Fibroblast of lung (primary cell): ENCODE measurements at regions not wholly inside any gene's neighbourhood (a gene's known extent, or its start where the extent isn't known, plus 50 kb on each side); places are given as distances from the start of the nearest gene placed in this dataset.

Source experiments
- DNase-seq, 2 donors: peaks; one replicate each; pipeline versions ENCODE4 v3.0.0 to v3.0.0-alpha.2; 2010; ENCODE audit warnings: low read depth in 2 of 2
- H2AFZ ChIP-seq: 2 replicates; pipeline ENCODE4 v1.5.1; 2012; ENCODE audit warnings: low read length, control low read depth, inconsistent platforms
- H3K27ac ChIP-seq: 2 replicates; pipeline ENCODE4 v1.5.1; 2011; ENCODE audit warnings: low read length, control low read depth; ENCODE audit not compliant: insufficient read depth
- H3K27me3 ChIP-seq: 2 replicates; pipeline ENCODE4 v1.5.1; 2011; ENCODE audit warnings: mild to moderate bottlenecking, low read length; ENCODE audit not compliant: control insufficient read depth, insufficient read depth
- H3K36me3 ChIP-seq: 2 replicates; pipeline ENCODE4 v1.5.1; 2011; ENCODE audit warnings: low read length; ENCODE audit not compliant: control insufficient read depth, insufficient read depth
- H3K4me1 ChIP-seq: 2 replicates; pipeline ENCODE4 v1.5.1; 2011; ENCODE audit warnings: low read length; ENCODE audit not compliant: control insufficient read depth, insufficient read depth; ENCODE audit errors: extremely low read depth
- H3K4me2 ChIP-seq: 2 replicates; pipeline ENCODE4 v1.5.1; 2011; ENCODE audit warnings: low read length, control low read depth; ENCODE audit not compliant: insufficient read depth; ENCODE audit errors: extremely low read depth
- H3K4me3 ChIP-seq, 4 experiments: fragments of 200-600 bp in 1 of 4; sonication (generic) in 1 of 4; replicated peaks in 1 of 4; 2 replicates each; pipeline ENCODE4 v1.5.1; 2011 to 2016; ENCODE audit warnings: low read length in 4 of 4, low read depth in 3 of 4, mild to moderate bottlenecking in 3 of 4, control low read depth in 2 of 4, inconsistent platforms in 1 of 4, mixed read lengths in 1 of 4; ENCODE audit not compliant: insufficient read depth in 1 of 4; ENCODE audit errors: control extremely low read depth in 1 of 4
- H3K79me2 ChIP-seq: 2 replicates; pipeline ENCODE4 v1.5.1; 2012; ENCODE audit warnings: mild to moderate bottlenecking, low read length, inconsistent platforms; ENCODE audit not compliant: control insufficient read depth, insufficient read depth
- H3K9ac ChIP-seq: 2 replicates; pipeline ENCODE4 v1.5.1; 2011; ENCODE audit warnings: mild to moderate bottlenecking, low read length, control low read depth; ENCODE audit not compliant: insufficient read depth
- H3K9me3 ChIP-seq: 2 replicates; pipeline ENCODE4 v1.5.1; 2012; ENCODE audit warnings: low read depth, low read length; ENCODE audit not compliant: control insufficient read depth, insufficient read depth
- H4K20me1 ChIP-seq: 2 replicates; pipeline ENCODE4 v1.5.1; 2011; ENCODE audit warnings: low read length; ENCODE audit not compliant: control insufficient read depth, insufficient read depth; ENCODE audit errors: extremely low read depth
- CTCF ChIP-seq, 2 donors: IDR thresholded peaks in 1 of 2; conservative IDR thresholded peaks in 1 of 2; 1 replicate in 1 of 2; 2 replicates in 1 of 2; pipeline ENCODE4 v1.5.1; 2011 to 2012; ENCODE audit warnings: low read length in 2 of 2, control low read depth in 1 of 2, inconsistent platforms in 1 of 2, low read depth in 1 of 2, mild to moderate bottlenecking in 1 of 2
- EZH2 ChIP-seq: IDR thresholded peaks from 2 replicates; pipeline ENCODE4 v1.5.1; 2012; ENCODE audit warnings: low read length, control low read depth, mild to moderate bottlenecking; ENCODE audit errors: missing control alignments

- Histone ChIP-seq H3K4me2 (no peak overlapping the region), H3K79me2 (no peaks in the 10 kb centered on the region), H3K4me1 (no peaks in the 10 kb centered on the region), H3K27ac (no peak overlapping the region), H2AFZ (no peak overlapping the region), H4K20me1 (no peaks in the 10 kb centered on the region), H3K9ac (no peak overlapping the region), H3K36me3 (no peaks in the 10 kb centered on the region), H3K27me3 (no peaks in the 10 kb centered on the region), H3K9me3 (no peaks in the 10 kb centered on the region), H3K4me3 (no peak overlapping the region)
- no peak for DNase-seq
- no peak for TF ChIP-seq CTCF (conservative IDR thresholded peaks at IDR 0.05 in 1 of 2, IDR thresholded peaks at IDR 0.05 in 1 of 2; ENCODE audit: low read depth in 1 of 2, low read length in 2 of 2)
- TF ChIP-seq EZH2: no peak
These were observed 174.8 kb downstream of the BMP2 start for GRCh38 chr20:6942266-6942665.

GRCh38 chr20:6944292-6944691, 176.8 kb downstream of the BMP2 start:
- no peaks in the 10 kb centered on the region for H3K4me1 ChIP-seq
- H3K27ac ChIP-seq: no peak overlapping the region
- H3K4me3 ChIP-seq: no peak overlapping the region
- H3K27me3 ChIP-seq: no peaks in the 10 kb centered on the region
- H2AFZ ChIP-seq: no peak overlapping the region
- no peaks in the 10 kb centered on the region for H3K36me3 ChIP-seq
- no peak for TF ChIP-seq EZH2
- H3K4me2 ChIP-seq: no peak overlapping the region
- H4K20me1 ChIP-seq: no peaks in the 10 kb centered on the region
- no peaks in the 10 kb centered on the region for H3K79me2 ChIP-seq
- no peak for DNase-seq
- no peaks in the 10 kb centered on the region for H3K9me3 ChIP-seq
- no peak overlapping the region for H3K9ac ChIP-seq

GRCh38 chr20:6953611-6954010, 186.1 kb downstream of the BMP2 start:
- Histone ChIP-seq H3K27me3 (no peaks in the 10 kb centered on the region), H3K79me2 (no peaks in the 10 kb centered on the region), H2AFZ (no peak overlapping the region), H4K20me1 (no peaks in the 10 kb centered on the region), H3K27ac (no peak overlapping the region), H3K9me3 (no peaks in the 10 kb centered on the region), H3K4me1 (no peaks in the 10 kb centered on the region), H3K4me3 (no peak overlapping the region), H3K36me3 (no peaks in the 10 kb centered on the region), H3K9ac (no peak overlapping the region), H3K4me2 (no peak overlapping the region)
- DNase-seq: no peak
- TF ChIP-seq CTCF (conservative IDR thresholded peaks at IDR 0.05 in 1 of 2, IDR thresholded peaks at IDR 0.05 in 1 of 2; ENCODE audit: low read depth in 1 of 2, low read length in 2 of 2): no peak
- TF ChIP-seq EZH2: no peak
